ENCODE measurements at regions not wholly inside any gene's neighbourhood (a gene's known extent, or its start where the extent isn't known, plus 50 kb on each side); places are given as distances from the start of the nearest gene placed in this dataset.

- DNase-seq (ENCODE audit: low spot score): peak; percentile 93
These were observed 84.1 kb upstream of the BARX2 start for GRCh38 chr11:129291546-129291945.

GRCh38 chr11:129290966-129291365, 84.7 kb upstream of the BARX2 start:
- no peak for DNase-seq (ENCODE audit: low spot score)

GRCh38 chr11:129289350-129290040, 86.2 kb upstream of the BARX2 start:
- DNase-seq (ENCODE audit: low spot score): no peak

- DNase-seq (ENCODE audit: low spot score): no peak
These were observed 87.7 kb upstream of the BARX2 start for GRCh38 chr11:129287920-129288319.

GRCh38 chr11:129286813-129287212, 88.8 kb upstream of the BARX2 start:
- no peak for DNase-seq (ENCODE audit: low spot score)

GRCh38 chr11:129285402-129285786, 90.3 kb upstream of the BARX2 start:
- no peak for DNase-seq (ENCODE audit: low spot score)

- DNase-seq (ENCODE audit: low spot score): no peak
These were observed 91.0 kb upstream of the ARHGAP32 start for GRCh38 chr11:129283141-129283540.

- DNase-seq (ENCODE audit: low spot score): no peak
These were observed 90.5 kb upstream of the ARHGAP32 start for GRCh38 chr11:129282634-129283033.

- DNase-seq (ENCODE audit: low spot score): no peak
These were observed 89.6 kb upstream of the ARHGAP32 start for GRCh38 chr11:129281471-129282415.

GRCh38 chr11:129280027-129280811, 88.1 kb upstream of the ARHGAP32 start:
- DNase-seq (ENCODE audit: low spot score): no peak

GRCh38 chr11:129279326-129280026, 87.4 kb upstream of the ARHGAP32 start:
- peak; percentile 86 for DNase-seq (ENCODE audit: low spot score)

- no peak for DNase-seq (ENCODE audit: low spot score)
These were observed 86.6 kb upstream of the ARHGAP32 start for GRCh38 chr11:129278586-129279319.

GRCh38 chr11:129277198-129277843, 85.2 kb upstream of the ARHGAP32 start:
- DNase-seq (ENCODE audit: low spot score): no peak

GRCh38 chr11:129275828-129276227, 83.7 kb upstream of the ARHGAP32 start:
- DNase-seq (ENCODE audit: low spot score): no peak

- no peak for DNase-seq (ENCODE audit: low spot score)
These were observed 82.0 kb upstream of the ARHGAP32 start for GRCh38 chr11:129273944-129274711.

GRCh38 chr11:129273322-129273721, 81.2 kb upstream of the ARHGAP32 start:
- no peak for DNase-seq (ENCODE audit: low spot score)

- DNase-seq (ENCODE audit: low spot score): no peak
These were observed 78.9 kb upstream of the ARHGAP32 start for GRCh38 chr11:129271030-129271429.

GRCh38 chr11:129270446-129270845, 78.3 kb upstream of the ARHGAP32 start:
- no peak for DNase-seq (ENCODE audit: low spot score)

GRCh38 chr11:129268371-129268770, 76.2 kb upstream of the ARHGAP32 start:
- no peak for DNase-seq (ENCODE audit: low spot score)

GRCh38 chr11:129267716-129268115, 75.6 kb upstream of the ARHGAP32 start:
- no peak for DNase-seq (ENCODE audit: low spot score)

Data from Ammon's horn (tissue), 1 donor.